Testis (tissue), 2 donors: ENCODE measurements at regions not wholly inside any gene's neighbourhood (a gene's known extent, or its start where the extent isn't known, plus 50 kb on each side); places are given as distances from the start of the nearest gene placed in this dataset.

Source experiments
- CTCF ChIP-seq, 3 experiments: fragments of 450-650 bp in 2 of 3; fragments of 200-600 bp in 1 of 3; sonication (generic) in 1 of 3; IDR thresholded peaks; one replicate each; pipeline ENCODE4 v1.5.1; 2016 to 2019; ENCODE audit warnings: antibody characterized with exemption in 3 of 3, mild to moderate bottlenecking in 2 of 3, moderate library complexity in 1 of 3
- POLR2A ChIP-seq: fragments of 450-650 bp; IDR thresholded peaks from one replicate; pipeline ENCODE4 v1.6.1; 2017; ENCODE audit warnings: antibody characterized with exemption, mild to moderate bottlenecking, moderate library complexity

- no peak for TF ChIP-seq CTCF (IDR thresholded peaks at IDR 0.05)
- TF ChIP-seq POLR2A = no peak
Measured at GRCh38 chr10:57715233-57715632, 552.5 kb downstream of the IPMK start.
